Transverse colon (tissue), 4 donors: ENCODE measurements at regions not wholly inside any gene's neighbourhood (a gene's known extent, or its start where the extent isn't known, plus 50 kb on each side); places are given as distances from the start of the nearest gene placed in this dataset.

Experiments
- DNase-seq: peaks from one replicate; pipeline ENCODE4 v3.0.0-alpha.2; 2019
- H3K27ac ChIP-seq, 4 donors: fragments of 200-600 bp; sonication (generic); 2 replicates each; pipeline ENCODE4 v1.5.1; 2016 to 2018; ENCODE audit warnings: inconsistent platforms in 4 of 4
- H3K27me3 ChIP-seq: fragments of 200-600 bp; sonication (generic); 2 replicates; pipeline ENCODE4 v1.5.1; 2017; ENCODE audit warnings: inconsistent platforms
- H3K36me3 ChIP-seq, 4 donors: fragments of 200-600 bp; sonication (generic); 2 replicates each; pipeline ENCODE4 v1.5.1; 2017 to 2019; ENCODE audit warnings: inconsistent platforms in 4 of 4
- H3K4me1 ChIP-seq, 4 donors: fragments of 200-600 bp; sonication (generic); 2 replicates each; pipeline ENCODE4 v1.5.1; 2017 to 2020; ENCODE audit warnings: inconsistent platforms in 4 of 4
- H3K4me3 ChIP-seq, 4 donors: fragments of 200-600 bp; sonication (generic); 1 replicate in 1 of 4; 2 replicates in 3 of 4; pipeline versions ENCODE4 v1.5.1 to v1.6.1; 2017 to 2019; ENCODE audit warnings: inconsistent platforms in 4 of 4
- H3K9me3 ChIP-seq, 2 donors: fragments of 200-600 bp; sonication (generic); 2 replicates each; pipeline ENCODE4 v1.5.1; 2017 to 2019; ENCODE audit warnings: inconsistent platforms in 2 of 2
- EP300 ChIP-seq: sonication (generic); formaldehyde crosslinking; IDR thresholded peaks from one replicate; pipeline ENCODE4 v1.6.1; 2017; ENCODE audit warnings: antibody characterized with exemption, low read depth
- POLR2A ChIP-seq: fragments of 450-650 bp; IDR thresholded peaks from one replicate; pipeline ENCODE4 v1.6.1; 2016; ENCODE audit warnings: antibody characterized with exemption, mild to moderate bottlenecking, moderate library complexity
- POLR2AphosphoS5 ChIP-seq, 3 donors: sonication (generic); formaldehyde crosslinking; IDR thresholded peaks; one replicate each; pipeline ENCODE4 v1.6.1; 2016; ENCODE audit warnings: antibody characterized with exemption in 3 of 3
- WGBS, 2 donors: methylation state at CpG; one replicate each; pipeline ENCODE4 v1.1.5; 2018; ENCODE audit warnings: low coverage in 1 of 2; 5-methylcytosine and 5-hydroxymethylcytosine counted together
- in situ Hi-C, 4 donors: fragments of 200-750 bp; cut with MboI; loops; one replicate each; pipeline versions ENCODE4 v1.15.0 to v1.15.1; 2017; ENCODE audit warnings: low sequenced_read_pairs in 3 of 4, low pct_ligation_motif_present in 1 of 4, low pct_unique_long_range_greater_than_20kb in 1 of 4
- intact Hi-C: fragments of 100-400 bp; cut with DNase I; formaldehyde crosslinking; loops from one replicate; pipeline ENCODE4 v1.15.1; 2023; ENCODE audit warnings: low total_unique reads
- TF ChIP-seq, protein P1 (sequence below), 5 experiments: fragments of 200-600 bp in 3 of 5; fragments of 450-650 bp in 2 of 5; sonication (generic) in 3 of 5; IDR thresholded peaks; 1 replicate in 2 of 5; 2 replicates in 3 of 5; pipeline ENCODE4 v1.5.1; 2016 to 2017; ENCODE audit warnings: antibody characterized with exemption in 5 of 5, inconsistent platforms in 3 of 5, mild to moderate bottlenecking in 2 of 5, moderate library complexity in 1 of 5

- Histone ChIP-seq H3K4me1 (peaks cover 0 to 16% (median 5%) of the 10 kb centered on the region in 4 donors), H3K9me3 (no peaks in the 10 kb centered on the region), H3K27ac (no peak overlapping the region), H3K4me3 (no peak overlapping the region), H3K27me3 (no peaks in the 10 kb centered on the region), H3K36me3 (no peaks in the 10 kb centered on the region)
- DNase-seq, result no peak
- intact Hi-C loops (no loop called here), in situ Hi-C loops (no loop called here)
- no peak for TF ChIP-seq EP300
- TF ChIP-seq, protein P1, sequence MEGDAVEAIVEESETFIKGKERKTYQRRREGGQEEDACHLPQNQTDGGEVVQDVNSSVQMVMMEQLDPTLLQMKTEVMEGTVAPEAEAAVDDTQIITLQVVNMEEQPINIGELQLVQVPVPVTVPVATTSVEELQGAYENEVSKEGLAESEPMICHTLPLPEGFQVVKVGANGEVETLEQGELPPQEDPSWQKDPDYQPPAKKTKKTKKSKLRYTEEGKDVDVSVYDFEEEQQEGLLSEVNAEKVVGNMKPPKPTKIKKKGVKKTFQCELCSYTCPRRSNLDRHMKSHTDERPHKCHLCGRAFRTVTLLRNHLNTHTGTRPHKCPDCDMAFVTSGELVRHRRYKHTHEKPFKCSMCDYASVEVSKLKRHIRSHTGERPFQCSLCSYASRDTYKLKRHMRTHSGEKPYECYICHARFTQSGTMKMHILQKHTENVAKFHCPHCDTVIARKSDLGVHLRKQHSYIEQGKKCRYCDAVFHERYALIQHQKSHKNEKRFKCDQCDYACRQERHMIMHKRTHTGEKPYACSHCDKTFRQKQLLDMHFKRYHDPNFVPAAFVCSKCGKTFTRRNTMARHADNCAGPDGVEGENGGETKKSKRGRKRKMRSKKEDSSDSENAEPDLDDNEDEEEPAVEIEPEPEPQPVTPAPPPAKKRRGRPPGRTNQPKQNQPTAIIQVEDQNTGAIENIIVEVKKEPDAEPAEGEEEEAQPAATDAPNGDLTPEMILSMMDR (IDR thresholded peaks at IDR 0.05), result no peak
- TF ChIP-seq POLR2A, result no peak
- TF ChIP-seq POLR2AphosphoS5 (IDR thresholded peaks at IDR 0.05), result no peak
- 93 to 96% methylated on average over 2 to 7 of the region's 7 CpGs for WGBS, 2 donors
These were observed 199.2 kb downstream of the TM9SF2 start for GRCh38 chr13:99700468-99700867.

- in situ Hi-C loops, result no loop called here
- intact Hi-C loops, result no loop called here
- Histone ChIP-seq H3K36me3 (no peaks in the 10 kb centered on the region), H3K4me1 (peaks cover 0 to 10% (median 4%) of the 10 kb centered on the region in 4 donors), H3K27ac (no peak overlapping the region), H3K27me3 (no peaks in the 10 kb centered on the region), H3K4me3 (no peak overlapping the region), H3K9me3 (no peaks in the 10 kb centered on the region)
- WGBS, 2 donors, result 55 to 56% methylated on average over 3 of the region's 3 CpGs
- DNase-seq, result no peak
- no peak for TF ChIP-seq EP300
- TF ChIP-seq, protein P1 (IDR thresholded peaks at IDR 0.05), result no peak
- no peak for TF ChIP-seq POLR2AphosphoS5 (IDR thresholded peaks at IDR 0.05)
- TF ChIP-seq POLR2A, result no peak
These were observed 197.5 kb downstream of the TM9SF2 start for GRCh38 chr13:99698816-99699099.

- WGBS, 2 donors, result 60 to 63% methylated on average over 8 of the region's 8 CpGs
- H3K27ac ChIP-seq, result no peak overlapping the region
- TF ChIP-seq EP300 (no peak), POLR2AphosphoS5 (IDR thresholded peaks at IDR 0.05) (no peak), POLR2A (no peak)
- TF ChIP-seq, protein P1 (IDR thresholded peaks at IDR 0.05), result no peak
These were observed 196.9 kb downstream of the TM9SF2 start for GRCh38 chr13:99698010-99698815.

DNA sequence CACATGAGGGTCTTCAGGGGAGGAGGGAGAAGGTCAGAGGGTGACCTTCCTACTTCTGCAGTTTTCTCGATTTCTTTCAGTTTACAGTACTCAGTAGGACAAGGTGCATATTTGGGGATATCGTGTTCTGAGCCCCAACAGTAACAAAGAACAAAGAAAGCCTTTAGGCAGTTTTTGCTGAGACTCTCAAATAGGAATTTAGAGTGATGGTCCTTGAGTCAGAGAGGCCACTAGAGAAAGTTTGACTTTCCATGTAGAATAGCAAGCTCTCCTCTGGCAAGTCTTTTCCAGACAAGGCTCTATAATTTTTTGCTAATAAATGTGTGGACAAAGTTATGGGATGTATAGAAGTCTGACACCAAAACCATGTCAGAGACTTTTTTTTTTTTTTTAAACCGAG, 194.6 kb downstream of the TM9SF2 start:
- Histone ChIP-seq H3K4me3 (no peak overlapping the region), H3K36me3 (no peaks in the 10 kb centered on the region), H3K9me3 (no peaks in the 10 kb centered on the region), H3K27ac (no peak overlapping the region), H3K4me1 (peaks cover 0 to 10% (median 2%) of the 10 kb centered on the region in 4 donors), H3K27me3 (no peaks in the 10 kb centered on the region)
- TF ChIP-seq POLR2AphosphoS5 (IDR thresholded peaks at IDR 0.05), result no peak
- TF ChIP-seq, protein P1 (IDR thresholded peaks at IDR 0.05), result no peak
- no peak for TF ChIP-seq POLR2A
- TF ChIP-seq EP300, result no peak
- intact Hi-C loops, result no loop called here
- DNase-seq, result no peak
- in situ Hi-C loops, result no loop called here
- 93 to 94% methylated on average over 3 of the region's 3 CpGs for WGBS, 2 donors

More at GRCh38 chr13:99698010-99698815, 196.9 kb downstream of the TM9SF2 start:
- intact Hi-C loops, result no loop called here
- Histone ChIP-seq H3K9me3 (no peaks in the 10 kb centered on the region), H3K36me3 (no peaks in the 10 kb centered on the region), H3K4me1 (peaks cover 0 to 10% (median 2%) of the 10 kb centered on the region in 4 donors), H3K4me3 (no peak overlapping the region), H3K27me3 (no peaks in the 10 kb centered on the region)
- in situ Hi-C loops, result no loop called here
- DNase-seq, result no peak
